NCI-H2029 treated with DMSO at 0.1 percent for 48 hours (cell line): ENCODE measurements at regions not wholly inside any gene's neighbourhood (a gene's known extent, or its start where the extent isn't known, plus 50 kb on each side); places are given as distances from the start of the nearest gene placed in this dataset.
"Not testable (repeated sequence)": the region's sequence is repeated elsewhere in the genome, so short reads cannot be mapped to it uniquely, and the experiment has no call there.

ENCODE experiments used
- DNase-seq: peaks from one replicate; lab custom pipeline; 2025; lab: John Stamatoyannopoulos, UW

- DNase-seq: no peak
Measured at GRCh38 chr7:55261386-55261770, 103.8 kb upstream of the LANCL2 start.

GRCh38 chr7:55265328-55265727 is 99.8 kb upstream of the LANCL2 start:
- not testable (repeated sequence) for DNase-seq

- peak; percentile 53 for DNase-seq
Measured at GRCh38 chr7:55265836-55266642, 99.1 kb upstream of the LANCL2 start.

GRCh38 chr7:55271069-55271626 is 94.0 kb upstream of the LANCL2 start:
- no peak for DNase-seq

- no peak for DNase-seq
Measured at GRCh38 chr7:55271661-55272060, 93.5 kb upstream of the LANCL2 start.

- no peak for DNase-seq
Measured at GRCh38 chr7:55272328-55272727, 92.8 kb upstream of the LANCL2 start.

GRCh38 chr7:55273186-55273980 is 91.8 kb upstream of the LANCL2 start:
- DNase-seq: no peak

- DNase-seq: no peak
Measured at GRCh38 chr7:55274156-55274555, 91.0 kb upstream of the LANCL2 start.

- DNase-seq: no peak
Measured at GRCh38 chr7:55275291-55276200, 89.6 kb upstream of the LANCL2 start.

- DNase-seq: no peak
Measured at GRCh38 chr7:55276572-55277295, 88.4 kb upstream of the LANCL2 start.

- DNase-seq: no peak
Measured at GRCh38 chr7:55277916-55278315, 87.2 kb upstream of the LANCL2 start.

GRCh38 chr7:55278321-55278720 is 86.8 kb upstream of the LANCL2 start:
- DNase-seq: no peak

GRCh38 chr7:55279080-55279845 is 85.9 kb upstream of the LANCL2 start:
- DNase-seq: no peak

- peak; percentile 5 for DNase-seq
Measured at GRCh38 chr7:55280031-55280454, 85.1 kb upstream of the LANCL2 start.

GRCh38 chr7:55285665-55286064 is 79.5 kb upstream of the LANCL2 start:
- no peak for DNase-seq

- no peak for DNase-seq
Measured at GRCh38 chr7:55286666-55287065, 78.5 kb upstream of the LANCL2 start.

- no peak for DNase-seq
Measured at GRCh38 chr7:55288070-55288824, 76.9 kb upstream of the LANCL2 start.

- no peak for DNase-seq
Measured at GRCh38 chr7:55296070-55296469, 69.1 kb upstream of the LANCL2 start.

- no peak for DNase-seq
Measured at GRCh38 chr7:55299273-55299967, 65.7 kb upstream of the LANCL2 start.
